ENCODE measurements at regions not wholly inside any gene's neighbourhood (a gene's known extent, or its start where the extent isn't known, plus 50 kb on each side); places are given as distances from the start of the nearest gene placed in this dataset.
A peak's percentile ranks its signal among the peaks of the same experiment; 100 is the strongest.

- H2BK120ac ChIP-seq (ENCODE audit: low read depth, low read length) = peak overlapping the region; percentile 65; the same call in 1 of the 2 replicates
- no peak overlapping the region for H3K27ac ChIP-seq (ENCODE audit: insufficient read depth, low read length)
- dilution Hi-C loops (cut with HindIII; ENCODE audit: low sequenced_read_pairs, unreplicated experiment) = no loop called here
- peak overlapping the region in 1 of 2 experiments; percentile 35; a peak in 1 of 4 replicates for H4K8ac ChIP-seq (ENCODE audit: low read depth in 2 of 2, low read length in 2 of 2)
- H4K5ac ChIP-seq (ENCODE audit: low read depth, low read length) = no peak overlapping the region
- intact Hi-C loops (cut with micrococcal nuclease) = loop anchor here (5.0 kb wide), 1 partner anchor 137 kb away; the partner anchor contains the start of gene F3
- H3K79me1 ChIP-seq (ENCODE audit: low read depth in 1 of 2, low read length in 2 of 2) = 0 out of 4 replicates have a peak, but pooled peaks cover 0 to 3% of the 10 kb centered on the region in 2 experiments
- no peak for DNase-seq
- no peaks in the 10 kb centered on the region for H3K9me3 ChIP-seq (ENCODE audit: control insufficient read depth, insufficient read depth, low read length)
- no TSS peak for BruUV-seq (replicated peaks)
- peak overlapping the region; percentile 88; the same call in 1 of the 2 replicates for H2BK20ac ChIP-seq (ENCODE audit: low read depth, low read length)
- H3K4me2 ChIP-seq (ENCODE audit: low read depth, low read length) = no peak overlapping the region
- no peak overlapping the region for H3K23ac ChIP-seq (ENCODE audit: low read depth, low read length)
- peak overlapping the region; percentile 95; the same call in 1 of the 2 replicates for H2AK5ac ChIP-seq (ENCODE audit: low read depth, low read length)
- H4K20me1 ChIP-seq (ENCODE audit: insufficient read depth, low read length) = no peaks in the 10 kb centered on the region
- no peaks in the 10 kb centered on the region for H3K36me3 ChIP-seq (ENCODE audit: control insufficient read depth, insufficient read depth, low read length)
- H3K18ac ChIP-seq (ENCODE audit: low read depth, low read length) = peak overlapping the region; percentile 57; the same call in 1 of the 2 replicates
- peak overlapping the region; percentile 73 for H3K4ac ChIP-seq (ENCODE audit: low read depth, low read length)
- no peak for ATAC-seq (ENCODE audit: low read depth)
- no peak overlapping the region for H3K9ac ChIP-seq (ENCODE audit: low read depth, low read length)
- peaks cover 23% of the 10 kb centered on the region for H3K9me1 ChIP-seq (ENCODE audit: insufficient read depth, low read length)
- in situ Hi-C loops (cut with MboI; ENCODE audit: low sequenced_read_pairs) = no loop called here
- H3K14ac ChIP-seq (replicated peaks; ENCODE audit: low read depth, low read length) = peak overlapping the region; percentile 37; the same call in 1 of the 2 replicates
- no peak overlapping the region for H3K56ac ChIP-seq (ENCODE audit: extremely low read depth, insufficient read depth, low read length)
- H2AFZ ChIP-seq (replicated peaks; ENCODE audit: low read length, poor library complexity) = no peak overlapping the region
- ChIA-PET POLR2A (ENCODE audit: unreplicated experiment) (no interaction called here), CTCF (interaction anchor here (1.1 kb wide), 1 partner anchor 14 kb away, joined by 3 read pairs; no protein-coding TSS in a partner anchor)
- H2AK9ac ChIP-seq (replicated peaks; ENCODE audit: low read depth, low read length, poor library complexity) = no peak overlapping the region
- no peaks in the 10 kb centered on the region for H3K27me3 ChIP-seq (ENCODE audit: control insufficient read depth, insufficient read depth, low read length)
- peaks cover 13% of the 10 kb centered on the region for H3K4me1 ChIP-seq (ENCODE audit: control insufficient read depth, insufficient read depth, low read length)
- H3K4me3 ChIP-seq (ENCODE audit: insufficient read depth, low read depth, low read length) = no peak overlapping the region
- peak overlapping the region; percentile 94; the same call in 2 of the 3 replicates for H2BK15ac ChIP-seq (ENCODE audit: low read depth, low read length)
- peak; percentile 80 for TF ChIP-seq MAFK (IDR thresholded peaks at IDR 0.05; ENCODE audit: low read depth, low read length)
- no peak for TF ChIP-seq USF2 (IDR thresholded peaks at IDR 0.05; ENCODE audit: low read depth, low read length)
- no peak for TF ChIP-seq CTCF (conservative IDR thresholded peaks at IDR 0.05; ENCODE audit: low read depth, low read length)
- WGBS, 2 experiments (ENCODE audit: extremely low coverage in 2 of 2, insufficient read length in 1 of 2) = 80% methylated on average over 2 of the region's 4 CpGs; no CpG with 5 or more reads in 1 of the 2 experiments
- 0 out of 2 replicates have a peak overlapping the region, but pooled peaks have one; percentile 27 for H4K91ac ChIP-seq (ENCODE audit: insufficient read depth, low read depth, low read length)
- H2BK5ac ChIP-seq (ENCODE audit: low read depth, low read length, poor library complexity, severe bottlenecking) = no peak overlapping the region
Observed at GRCh38 chr1:94679332-94680038, 137.9 kb upstream of the F3 start.
